Smooth muscle cell (in vitro differentiated cells): ENCODE measurements at regions not wholly inside any gene's neighbourhood (a gene's known extent, or its start where the extent isn't known, plus 50 kb on each side); places are given as distances from the start of the nearest gene placed in this dataset.

Source experiments
- DNase-seq: peaks from one replicate; lab custom pipeline; 2025; ENCODE audit not compliant: unreplicated experiment; lab: John Stamatoyannopoulos, UW
- H2AFZ ChIP-seq: fragments of 200-600 bp; sonication (generic); 2 replicates; pipeline ENCODE4 v1.6.0; 2016; ENCODE audit warnings: antibody characterized with exemption, low read depth, mild to moderate bottlenecking
- H3F3A ChIP-seq: fragments of 200-600 bp; sonication (generic); 2 replicates; pipeline ENCODE4 v1.6.0; 2017; ENCODE audit warnings: antibody characterized with exemption, low read depth
- H3K27ac ChIP-seq: fragments of 200-600 bp; sonication (generic); 2 replicates; pipeline ENCODE4 v1.5.1; 2016; ENCODE audit warnings: low read depth, mild to moderate bottlenecking
- H3K27me3 ChIP-seq: fragments of 200-600 bp; sonication (generic); 2 replicates; pipeline ENCODE4 v1.6.1; 2016; ENCODE audit warnings: low read depth, mild to moderate bottlenecking
- H3K36me3 ChIP-seq: fragments of 200-600 bp; sonication (generic); 2 replicates; pipeline ENCODE4 v1.5.1; 2016; ENCODE audit warnings: low read depth
- H3K4me1 ChIP-seq: fragments of 200-600 bp; sonication (generic); 2 replicates; pipeline ENCODE4 v1.5.1; 2016; ENCODE audit warnings: low read depth
- H3K4me2 ChIP-seq: fragments of 200-600 bp; sonication (generic); 2 replicates; pipeline ENCODE4 v1.6.0; 2016; ENCODE audit warnings: mild to moderate bottlenecking
- H3K4me3 ChIP-seq: fragments of 200-600 bp; sonication (generic); 2 replicates; pipeline ENCODE4 v1.5.1; 2016; ENCODE audit warnings: mild to moderate bottlenecking
- H3K79me2 ChIP-seq: fragments of 200-600 bp; sonication (generic); 2 replicates; pipeline ENCODE4 v1.6.0; 2016; ENCODE audit warnings: low read depth, mild to moderate bottlenecking
- H3K9ac ChIP-seq: fragments of 200-600 bp; sonication (generic); 2 replicates; pipeline ENCODE4 v1.6.0; 2016; ENCODE audit warnings: low read depth
- H3K9me3 ChIP-seq: fragments of 200-600 bp; sonication (generic); replicated peaks from 2 replicates; pipeline ENCODE4 v1.5.1; 2016; ENCODE audit warnings: low read depth
- H4K20me1 ChIP-seq: fragments of 200-600 bp; sonication (generic); 2 replicates; pipeline ENCODE4 v1.6.0; 2016; ENCODE audit warnings: low read depth
- WGBS: methylation state at CpG from one replicate; pipeline ENCODE4 v1.1.7; 2016; ENCODE audit warnings: low lambda C conversion rate; 5-methylcytosine and 5-hydroxymethylcytosine counted together
- TF ChIP-seq, protein P1 (sequence below): fragments of 200-600 bp; sonication (generic); IDR thresholded peaks from 2 replicates; pipeline ENCODE4 v1.5.1; 2017; ENCODE audit warnings: borderline replicate concordance, mild to moderate bottlenecking, antibody characterized with exemption; ENCODE audit not compliant: insufficient read depth, poor library complexity, severe bottlenecking

DNA sequence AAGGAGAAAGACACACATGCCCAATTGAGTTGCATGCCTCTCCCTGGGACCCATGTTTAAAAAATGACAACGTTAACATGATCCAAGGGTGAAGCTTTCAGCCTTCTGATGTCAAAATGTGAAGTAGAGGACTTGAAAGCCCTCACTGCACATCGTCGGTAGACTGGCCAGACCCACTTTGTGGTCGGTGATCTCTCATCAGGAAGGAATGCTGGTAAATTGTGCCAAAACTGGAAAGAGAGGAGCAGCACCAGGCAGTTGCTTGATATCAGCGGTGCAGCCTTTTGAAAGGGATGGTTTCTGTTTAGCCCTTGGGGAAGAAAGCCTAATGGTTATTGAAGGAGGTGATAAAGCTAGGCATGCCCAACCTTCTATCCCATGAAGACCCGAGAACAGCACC is 125.3 kb upstream of the MARCHF11 start:
- Histone ChIP-seq H3K9ac (no peak overlapping the region), H4K20me1 (no peaks in the 10 kb centered on the region), H3K36me3 (no peaks in the 10 kb centered on the region), H3K79me2 (no peaks in the 10 kb centered on the region), H3K4me2 (no peak overlapping the region), H3K4me3 (no peak overlapping the region), H3F3A (no peaks in the 10 kb centered on the region), H2AFZ (no peak overlapping the region), H3K27ac (no peak overlapping the region), H3K9me3 (no peaks in the 10 kb centered on the region), H3K27me3 (no peaks in the 10 kb centered on the region), H3K4me1 (no peaks in the 10 kb centered on the region)
- WGBS = 73% methylated on average over 6 of the region's 6 CpGs
- TF ChIP-seq, protein P1, sequence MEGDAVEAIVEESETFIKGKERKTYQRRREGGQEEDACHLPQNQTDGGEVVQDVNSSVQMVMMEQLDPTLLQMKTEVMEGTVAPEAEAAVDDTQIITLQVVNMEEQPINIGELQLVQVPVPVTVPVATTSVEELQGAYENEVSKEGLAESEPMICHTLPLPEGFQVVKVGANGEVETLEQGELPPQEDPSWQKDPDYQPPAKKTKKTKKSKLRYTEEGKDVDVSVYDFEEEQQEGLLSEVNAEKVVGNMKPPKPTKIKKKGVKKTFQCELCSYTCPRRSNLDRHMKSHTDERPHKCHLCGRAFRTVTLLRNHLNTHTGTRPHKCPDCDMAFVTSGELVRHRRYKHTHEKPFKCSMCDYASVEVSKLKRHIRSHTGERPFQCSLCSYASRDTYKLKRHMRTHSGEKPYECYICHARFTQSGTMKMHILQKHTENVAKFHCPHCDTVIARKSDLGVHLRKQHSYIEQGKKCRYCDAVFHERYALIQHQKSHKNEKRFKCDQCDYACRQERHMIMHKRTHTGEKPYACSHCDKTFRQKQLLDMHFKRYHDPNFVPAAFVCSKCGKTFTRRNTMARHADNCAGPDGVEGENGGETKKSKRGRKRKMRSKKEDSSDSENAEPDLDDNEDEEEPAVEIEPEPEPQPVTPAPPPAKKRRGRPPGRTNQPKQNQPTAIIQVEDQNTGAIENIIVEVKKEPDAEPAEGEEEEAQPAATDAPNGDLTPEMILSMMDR = no peak
- no peak for DNase-seq

DNA sequence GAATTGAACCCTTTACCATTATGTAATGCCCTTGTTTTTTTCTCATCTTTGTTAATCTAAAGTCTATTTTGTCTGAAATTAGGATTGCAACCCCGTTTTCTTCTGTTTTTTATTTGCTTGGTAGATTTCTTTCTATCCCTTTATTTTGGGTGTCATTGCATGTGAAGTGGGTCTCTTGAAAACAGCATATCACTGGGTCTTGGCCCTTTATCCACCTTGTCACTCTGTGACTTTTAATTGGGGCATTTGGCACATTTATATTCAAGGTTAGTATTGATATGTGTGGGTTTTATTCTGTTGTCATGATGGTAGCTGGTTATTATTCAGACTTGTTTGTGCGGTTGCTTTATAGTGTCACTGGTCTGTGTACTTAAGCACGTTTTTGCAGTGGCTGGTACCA is 117.4 kb upstream of the MARCHF11 start:
- TF ChIP-seq, protein P1 = no peak
- Histone ChIP-seq H3K4me3 (no peak overlapping the region), H3F3A (no peaks in the 10 kb centered on the region), H2AFZ (no peak overlapping the region), H3K4me2 (no peak overlapping the region), H4K20me1 (no peaks in the 10 kb centered on the region), H3K27ac (no peak overlapping the region), H3K27me3 (no peaks in the 10 kb centered on the region), H3K79me2 (no peaks in the 10 kb centered on the region), H3K36me3 (no peaks in the 10 kb centered on the region), H3K9me3 (peaks cover 5% of the 10 kb centered on the region), H3K9ac (no peak overlapping the region), H3K4me1 (no peaks in the 10 kb centered on the region)
- 77% methylated on average over 3 of the region's 3 CpGs for WGBS
- no peak for DNase-seq

GRCh38 chr5:16291894-16292293 is 112.3 kb upstream of the MARCHF11 start:
- TF ChIP-seq, protein P1 = no peak
- no peak overlapping the region for H3K4me3 ChIP-seq
- no peak for DNase-seq
- H3K27me3 ChIP-seq = no peaks in the 10 kb centered on the region
- H3K36me3 ChIP-seq = no peaks in the 10 kb centered on the region
- H2AFZ ChIP-seq = no peak overlapping the region
- no peak overlapping the region for H3K9ac ChIP-seq
- no peaks in the 10 kb centered on the region for H3K79me2 ChIP-seq
- peaks cover 5% of the 10 kb centered on the region for H3K9me3 ChIP-seq
- H3K4me2 ChIP-seq = no peak overlapping the region
- no peaks in the 10 kb centered on the region for H3K4me1 ChIP-seq
- WGBS = 92% methylated on average over 2 of the region's 2 CpGs
- H4K20me1 ChIP-seq = no peaks in the 10 kb centered on the region
- H3F3A ChIP-seq = no peaks in the 10 kb centered on the region
- H3K27ac ChIP-seq = no peak overlapping the region

- Histone ChIP-seq H3K79me2 (no peaks in the 10 kb centered on the region), H3K9ac (no peak overlapping the region), H2AFZ (no peak overlapping the region), H4K20me1 (no peaks in the 10 kb centered on the region), H3K9me3 (peaks cover 2% of the 10 kb centered on the region), H3K4me3 (no peak overlapping the region), H3K36me3 (no peaks in the 10 kb centered on the region), H3K27me3 (no peaks in the 10 kb centered on the region), H3K4me1 (no peaks in the 10 kb centered on the region), H3F3A (no peaks in the 10 kb centered on the region), H3K4me2 (no peak overlapping the region), H3K27ac (no peak overlapping the region)
- TF ChIP-seq, protein P1 = no peak
- DNase-seq = no peak
Observed at GRCh38 chr5:16291474-16291873, 111.9 kb upstream of the MARCHF11 start.
